ENCODE measurements at regions not wholly inside any gene's neighbourhood (a gene's known extent, or its start where the extent isn't known, plus 50 kb on each side); places are given as distances from the start of the nearest gene placed in this dataset.

DNA sequence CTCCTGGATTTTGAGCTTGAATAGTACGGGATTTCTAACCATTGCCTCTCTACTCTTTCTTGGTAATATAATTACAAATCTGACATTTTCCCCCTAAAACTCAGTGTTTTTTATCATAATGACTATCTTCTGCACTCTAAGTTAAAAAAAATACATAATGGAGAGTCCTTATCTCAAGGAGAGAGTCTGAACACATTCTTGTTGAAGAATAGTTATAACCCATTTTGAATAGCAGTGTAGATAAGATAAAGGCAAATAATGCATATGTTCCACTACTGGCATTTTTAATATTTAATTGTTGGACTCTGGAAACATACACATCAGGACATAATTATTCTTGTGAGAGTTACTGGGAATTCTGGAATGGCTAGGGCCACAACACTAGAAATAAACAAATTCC is 456.5 kb upstream of the ANO5 start:
- TF ChIP-seq ZNF2 (tag by site-specific recombination; IDR thresholded peaks at IDR 0.05): no peak
- TF ChIP-seq ZBTB20 (tag by site-specific recombination; IDR thresholded peaks at IDR 0.05): no peak
- TF ChIP-seq, protein P1, sequence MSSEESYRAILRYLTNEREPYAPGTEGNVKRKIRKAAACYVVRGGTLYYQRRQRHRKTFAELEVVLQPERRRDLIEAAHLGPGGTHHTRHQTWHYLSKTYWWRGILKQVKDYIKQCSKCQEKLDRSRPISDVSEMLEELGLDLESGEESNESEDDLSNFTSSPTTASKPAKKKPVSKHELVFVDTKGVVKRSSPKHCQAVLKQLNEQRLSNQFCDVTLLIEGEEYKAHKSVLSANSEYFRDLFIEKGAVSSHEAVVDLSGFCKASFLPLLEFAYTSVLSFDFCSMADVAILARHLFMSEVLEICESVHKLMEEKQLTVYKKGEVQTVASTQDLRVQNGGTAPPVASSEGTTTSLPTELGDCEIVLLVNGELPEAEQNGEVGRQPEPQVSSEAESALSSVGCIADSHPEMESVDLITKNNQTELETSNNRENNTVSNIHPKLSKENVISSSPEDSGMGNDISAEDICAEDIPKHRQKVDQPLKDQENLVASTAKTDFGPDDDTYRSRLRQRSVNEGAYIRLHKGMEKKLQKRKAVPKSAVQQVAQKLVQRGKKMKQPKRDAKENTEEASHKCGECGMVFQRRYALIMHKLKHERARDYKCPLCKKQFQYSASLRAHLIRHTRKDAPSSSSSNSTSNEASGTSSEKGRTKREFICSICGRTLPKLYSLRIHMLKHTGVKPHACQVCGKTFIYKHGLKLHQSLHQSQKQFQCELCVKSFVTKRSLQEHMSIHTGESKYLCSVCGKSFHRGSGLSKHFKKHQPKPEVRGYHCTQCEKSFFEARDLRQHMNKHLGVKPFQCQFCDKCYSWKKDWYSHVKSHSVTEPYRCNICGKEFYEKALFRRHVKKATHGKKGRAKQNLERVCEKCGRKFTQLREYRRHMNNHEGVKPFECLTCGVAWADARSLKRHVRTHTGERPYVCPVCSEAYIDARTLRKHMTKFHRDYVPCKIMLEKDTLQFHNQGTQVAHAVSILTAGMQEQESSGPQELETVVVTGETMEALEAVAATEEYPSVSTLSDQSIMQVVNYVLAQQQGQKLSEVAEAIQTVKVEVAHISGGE (tag by site-specific recombination; conservative IDR thresholded peaks at IDR 0.05; ENCODE audit: low read depth): no peak
- TF ChIP-seq HOXA7 (CRISPR knock-in tag; IDR thresholded peaks at IDR 0.05; ENCODE audit: borderline replicate concordance): no peak
- TF ChIP-seq, protein P2, sequence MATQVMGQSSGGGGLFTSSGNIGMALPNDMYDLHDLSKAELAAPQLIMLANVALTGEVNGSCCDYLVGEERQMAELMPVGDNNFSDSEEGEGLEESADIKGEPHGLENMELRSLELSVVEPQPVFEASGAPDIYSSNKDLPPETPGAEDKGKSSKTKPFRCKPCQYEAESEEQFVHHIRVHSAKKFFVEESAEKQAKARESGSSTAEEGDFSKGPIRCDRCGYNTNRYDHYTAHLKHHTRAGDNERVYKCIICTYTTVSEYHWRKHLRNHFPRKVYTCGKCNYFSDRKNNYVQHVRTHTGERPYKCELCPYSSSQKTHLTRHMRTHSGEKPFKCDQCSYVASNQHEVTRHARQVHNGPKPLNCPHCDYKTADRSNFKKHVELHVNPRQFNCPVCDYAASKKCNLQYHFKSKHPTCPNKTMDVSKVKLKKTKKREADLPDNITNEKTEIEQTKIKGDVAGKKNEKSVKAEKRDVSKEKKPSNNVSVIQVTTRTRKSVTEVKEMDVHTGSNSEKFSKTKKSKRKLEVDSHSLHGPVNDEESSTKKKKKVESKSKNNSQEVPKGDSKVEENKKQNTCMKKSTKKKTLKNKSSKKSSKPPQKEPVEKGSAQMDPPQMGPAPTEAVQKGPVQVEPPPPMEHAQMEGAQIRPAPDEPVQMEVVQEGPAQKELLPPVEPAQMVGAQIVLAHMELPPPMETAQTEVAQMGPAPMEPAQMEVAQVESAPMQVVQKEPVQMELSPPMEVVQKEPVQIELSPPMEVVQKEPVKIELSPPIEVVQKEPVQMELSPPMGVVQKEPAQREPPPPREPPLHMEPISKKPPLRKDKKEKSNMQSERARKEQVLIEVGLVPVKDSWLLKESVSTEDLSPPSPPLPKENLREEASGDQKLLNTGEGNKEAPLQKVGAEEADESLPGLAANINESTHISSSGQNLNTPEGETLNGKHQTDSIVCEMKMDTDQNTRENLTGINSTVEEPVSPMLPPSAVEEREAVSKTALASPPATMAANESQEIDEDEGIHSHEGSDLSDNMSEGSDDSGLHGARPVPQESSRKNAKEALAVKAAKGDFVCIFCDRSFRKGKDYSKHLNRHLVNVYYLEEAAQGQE (tag by site-specific recombination; IDR thresholded peaks at IDR 0.05): no peak
- no peak for TF ChIP-seq ZNF157 (tag by site-specific recombination; IDR thresholded peaks at IDR 0.05)

Data from HEK293 (cell line).